ENCODE measurements at regions not wholly inside any gene's neighbourhood (a gene's known extent, or its start where the extent isn't known, plus 50 kb on each side); places are given as distances from the start of the nearest gene placed in this dataset.

DNA sequence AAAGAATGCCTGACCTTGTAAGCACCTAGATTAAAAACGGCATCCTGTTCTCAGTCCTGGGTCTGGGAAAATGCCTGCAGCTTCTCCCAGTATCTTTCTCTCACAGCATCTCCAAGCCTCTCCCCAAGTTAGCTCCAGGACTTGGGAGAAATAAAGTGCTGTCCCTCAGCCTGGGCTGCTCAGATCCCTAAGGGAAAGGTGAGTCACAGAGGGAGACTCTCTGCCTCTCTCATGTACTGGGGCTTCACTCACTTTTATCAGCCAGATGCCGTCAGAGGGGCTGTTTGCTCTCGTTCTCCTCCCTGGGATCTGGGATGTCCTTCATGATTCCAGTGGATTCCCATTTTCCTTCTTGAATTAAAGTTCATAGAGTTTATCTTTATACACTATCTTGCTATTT is 293.6 kb downstream of the COL12A1 start:
- H3K4me2 ChIP-seq (ENCODE audit: low read length) = no peak overlapping the region
- intact Hi-C loops (cut with micrococcal nuclease; ENCODE audit: unreplicated experiment) = no loop called here
- no peaks in the 10 kb centered on the region for H4K20me1 ChIP-seq (ENCODE audit: insufficient read depth, low read length)
- H3K36me3 ChIP-seq (ENCODE audit: insufficient read depth, low read length) = no peaks in the 10 kb centered on the region
- no peak overlapping the region for H2AFZ ChIP-seq (ENCODE audit: low read length)
- no peaks in the 10 kb centered on the region for H3K9me2 ChIP-seq (ENCODE audit: insufficient read depth, low read length)
- BruUV-seq (replicated peaks) = no TSS peak
- H3K79me2 ChIP-seq (ENCODE audit: insufficient read depth, low read depth, low read length) = no peaks in the 10 kb centered on the region
- H3K9me3 ChIP-seq (ENCODE audit: low read length) = no peaks in the 10 kb centered on the region
- no peak overlapping the region for H3K4me3 ChIP-seq (ENCODE audit: low read depth, low read length, poor library complexity, severe bottlenecking)
- ChIA-PET CTCF (ENCODE audit: unreplicated experiment) (no interaction called here), POLR2A (no interaction called here)
- no peak for DNase-seq (ENCODE audit: low spot score)
- TF ChIP-seq CTCF (conservative IDR thresholded peaks at IDR 0.05; ENCODE audit: low read length) (no peak), EZH2phosphoT487 (IDR thresholded peaks at IDR 0.05; ENCODE audit: borderline replicate concordance, low read depth, low read length) (no peak)
- no peaks in the 10 kb centered on the region for H3K4me1 ChIP-seq (ENCODE audit: insufficient read depth, low read length, poor library complexity, severe bottlenecking)
- H3K27ac ChIP-seq (ENCODE audit: low read depth, low read length, poor library complexity, severe bottlenecking) = no peak overlapping the region

- Histone ChIP-seq H2AFZ (ENCODE audit: low read length) (no peak overlapping the region), H3K36me3 (ENCODE audit: insufficient read depth, low read length) (no peaks in the 10 kb centered on the region), H3K4me2 (ENCODE audit: low read length) (no peak overlapping the region), H3K4me1 (ENCODE audit: insufficient read depth, low read length, poor library complexity, severe bottlenecking) (no peaks in the 10 kb centered on the region), H4K20me1 (ENCODE audit: insufficient read depth, low read length) (no peaks in the 10 kb centered on the region), H3K9me2 (ENCODE audit: insufficient read depth, low read length) (no peaks in the 10 kb centered on the region), H3K9me3 (ENCODE audit: low read length) (no peaks in the 10 kb centered on the region), H3K27ac (ENCODE audit: low read depth, low read length, poor library complexity, severe bottlenecking) (no peak overlapping the region), H3K4me3 (ENCODE audit: low read depth, low read length, poor library complexity, severe bottlenecking) (no peak overlapping the region), H3K79me2 (ENCODE audit: insufficient read depth, low read depth, low read length) (no peaks in the 10 kb centered on the region)
- BruUV-seq (replicated peaks) = no TSS peak
- POLR2A ChIA-PET = no interaction called here
- no peak for TF ChIP-seq CTCF (conservative IDR thresholded peaks at IDR 0.05; ENCODE audit: low read length)
- no peak for TF ChIP-seq EZH2phosphoT487 (IDR thresholded peaks at IDR 0.05; ENCODE audit: borderline replicate concordance, low read depth, low read length)
- intact Hi-C loops (cut with micrococcal nuclease; ENCODE audit: unreplicated experiment) = no loop called here
- CTCF ChIA-PET (ENCODE audit: unreplicated experiment) = no interaction called here
- no peak for DNase-seq (ENCODE audit: low spot score)
These were observed 303.0 kb downstream of the COL12A1 start for GRCh38 chr6:74902846-74903245.

GRCh38 chr6:74902089-74902488 is 303.8 kb downstream of the COL12A1 start:
- TF ChIP-seq CTCF (conservative IDR thresholded peaks at IDR 0.05; ENCODE audit: low read length) = no peak
- no peak for TF ChIP-seq EZH2phosphoT487 (IDR thresholded peaks at IDR 0.05; ENCODE audit: borderline replicate concordance, low read depth, low read length)
- H3K4me1 ChIP-seq (ENCODE audit: insufficient read depth, low read length, poor library complexity, severe bottlenecking) = no peaks in the 10 kb centered on the region
- no peaks in the 10 kb centered on the region for H3K9me2 ChIP-seq (ENCODE audit: insufficient read depth, low read length)
- H3K79me2 ChIP-seq (ENCODE audit: insufficient read depth, low read depth, low read length) = no peaks in the 10 kb centered on the region
- H3K9me3 ChIP-seq (ENCODE audit: low read length) = no peaks in the 10 kb centered on the region
- intact Hi-C loops (cut with micrococcal nuclease; ENCODE audit: unreplicated experiment) = no loop called here
- no peak for DNase-seq (ENCODE audit: low spot score)
- POLR2A ChIA-PET = interaction anchor here (0.6 to 0.7 kb wide), 3 partner anchors 47 to 336 kb away, joined by 3 read pairs; no protein-coding TSS in a partner anchor
- H3K4me2 ChIP-seq (ENCODE audit: low read length) = no peak overlapping the region
- H3K27ac ChIP-seq (ENCODE audit: low read depth, low read length, poor library complexity, severe bottlenecking) = no peak overlapping the region
- H4K20me1 ChIP-seq (ENCODE audit: insufficient read depth, low read length) = no peaks in the 10 kb centered on the region
- H3K4me3 ChIP-seq (ENCODE audit: low read depth, low read length, poor library complexity, severe bottlenecking) = no peak overlapping the region
- BruUV-seq (replicated peaks) = no TSS peak
- no peaks in the 10 kb centered on the region for H3K36me3 ChIP-seq (ENCODE audit: insufficient read depth, low read length)
- H2AFZ ChIP-seq (ENCODE audit: low read length) = no peak overlapping the region
- CTCF ChIA-PET (ENCODE audit: unreplicated experiment) = no interaction called here
